GM23248 (cell line): ENCODE measurements at regions not wholly inside any gene's neighbourhood (a gene's known extent, or its start where the extent isn't known, plus 50 kb on each side); places are given as distances from the start of the nearest gene placed in this dataset.
"Not testable (repeated sequence)": the region's sequence is repeated elsewhere in the genome, so short reads cannot be mapped to it uniquely, and the experiment has no call there.

Source experiments
- DNase-seq: peaks from one replicate; pipeline ENCODE4 v3.0.0-alpha.2; 2015
- H2AFZ ChIP-seq: fragments of 200-600 bp; sonication (generic); 2 replicates; pipeline ENCODE4 v1.6.1; 2016; ENCODE audit warnings: antibody characterized with exemption
- H3F3A ChIP-seq: fragments of 200-600 bp; sonication (generic); 2 replicates; pipeline ENCODE4 v1.6.1; 2016; ENCODE audit warnings: mild to moderate bottlenecking, antibody characterized with exemption, mixed run types; ENCODE audit not compliant: insufficient read depth
- H3K27ac ChIP-seq: fragments of 200-600 bp; sonication (generic); 2 replicates; pipeline ENCODE4 v1.5.1; 2016; ENCODE audit warnings: mild to moderate bottlenecking
- H3K27me3 ChIP-seq: fragments of 200-600 bp; sonication (generic); replicated peaks from 2 replicates; pipeline ENCODE4 v1.6.1; 2016; ENCODE audit warnings: mild to moderate bottlenecking; ENCODE audit not compliant: insufficient read depth
- H3K36me3 ChIP-seq: fragments of 200-600 bp; sonication (generic); 2 replicates; pipeline ENCODE4 v1.6.1; 2016; ENCODE audit warnings: low read depth, mild to moderate bottlenecking
- H3K4me1 ChIP-seq: fragments of 200-600 bp; sonication (generic); 2 replicates; pipeline ENCODE4 v1.6.1; 2016; ENCODE audit warnings: mild to moderate bottlenecking; ENCODE audit not compliant: insufficient read depth
- H3K4me2 ChIP-seq: fragments of 200-600 bp; sonication (generic); one replicate; pipeline ENCODE4 v1.6.1; 2016; ENCODE audit warnings: mild to moderate bottlenecking; ENCODE audit not compliant: unreplicated experiment
- H3K4me3 ChIP-seq: fragments of 200-600 bp; sonication (generic); 2 replicates; pipeline ENCODE4 v1.5.1; 2016; ENCODE audit warnings: mild to moderate bottlenecking
- H3K79me2 ChIP-seq: fragments of 200-600 bp; sonication (generic); 2 replicates; pipeline ENCODE4 v1.6.1; 2016; ENCODE audit warnings: mild to moderate bottlenecking; ENCODE audit not compliant: insufficient read depth
- H3K9ac ChIP-seq: fragments of 200-600 bp; sonication (generic); 2 replicates; pipeline ENCODE4 v1.6.1; 2016; ENCODE audit warnings: mild to moderate bottlenecking
- H3K9me2 ChIP-seq: fragments of 200-600 bp; sonication (generic); 2 replicates; pipeline ENCODE4 v1.6.1; 2016; ENCODE audit warnings: mixed run types, mild to moderate bottlenecking, moderate library complexity; ENCODE audit not compliant: insufficient read depth
- H3K9me3 ChIP-seq: fragments of 200-600 bp; sonication (generic); one replicate; pipeline ENCODE4 v1.6.1; 2017; ENCODE audit warnings: low read depth
- H4K20me1 ChIP-seq: fragments of 200-600 bp; sonication (generic); 2 replicates; pipeline ENCODE4 v1.6.0; 2016; ENCODE audit not compliant: insufficient read depth
- EZH2 ChIP-seq: fragments of 200-600 bp; sonication (generic); IDR thresholded peaks from 2 replicates; pipeline ENCODE4 v1.6.1; 2018; ENCODE audit warnings: antibody characterized with exemption, mild to moderate bottlenecking; ENCODE audit not compliant: insufficient read depth, poor library complexity, severe bottlenecking
- EZH2phosphoT487 ChIP-seq: fragments of 200-600 bp; sonication (generic); IDR thresholded peaks from 2 replicates; pipeline ENCODE4 v1.6.1; 2018; ENCODE audit warnings: antibody characterized with exemption, moderate library complexity, mild to moderate bottlenecking, low read depth; ENCODE audit not compliant: insufficient read depth
- WGBS, 2 experiments: methylation state at CpG; one replicate each; pipeline ENCODE4 v1.1.6; 2015 to 2017; ENCODE audit warnings: low lambda C conversion rate in 2 of 2, low coverage in 1 of 2; ENCODE audit errors: missing lambda C conversion rate in 2 of 2; 5-methylcytosine and 5-hydroxymethylcytosine counted together
- in situ Hi-C: fragments of 300-500 bp; cut with MboI; formaldehyde crosslinking; loops from 2 replicates; pipeline ENCODE4 v1.15.0; 2020

GRCh38 chr11:98068251-98068650 lies 952.5 kb upstream of the CNTN5 start:
- H3K4me1 ChIP-seq = no peaks in the 10 kb centered on the region
- TF ChIP-seq EZH2phosphoT487 (no peak), EZH2 (no peak)
- 3 to 21% methylated on average over 1 of the region's 1 CpG for WGBS, 2 experiments

GRCh38 chr11:98069147-98069546 lies 951.6 kb upstream of the CNTN5 start:
- DNase-seq, H2AFZ ChIP-seq, in situ Hi-C loops, H3K27ac ChIP-seq, H3F3A ChIP-seq, H3K9me3 ChIP-seq, H3K9ac ChIP-seq, H3K36me3 ChIP-seq, H3K4me2 ChIP-seq, H3K9me2 ChIP-seq, H4K20me1 ChIP-seq, H3K4me1 ChIP-seq, H3K79me2 ChIP-seq, H3K27me3 ChIP-seq, H3K4me3 ChIP-seq: not testable (repeated sequence)
- 54 to 62% methylated on average over 14 to 16 of the region's 16 CpGs for WGBS, 2 experiments

More at GRCh38 chr11:98068251-98068650, 952.5 kb upstream of the CNTN5 start:
- Histone ChIP-seq H3F3A (no peaks in the 10 kb centered on the region), H3K36me3 (no peaks in the 10 kb centered on the region), H3K79me2 (no peaks in the 10 kb centered on the region), H3K9me3 (no peaks in the 10 kb centered on the region), H3K4me2 (no peak overlapping the region), H3K9ac (no peak overlapping the region), H2AFZ (no peak overlapping the region; the same call in 1 of the 2 replicates), H3K9me2 (no peaks in the 10 kb centered on the region), H3K27ac (no peak overlapping the region), H3K27me3 (no peaks in the 10 kb centered on the region), H4K20me1 (no peaks in the 10 kb centered on the region), H3K4me3 (no peak overlapping the region)
- DNase-seq = no peak
- in situ Hi-C loops = no loop called here

DNA sequence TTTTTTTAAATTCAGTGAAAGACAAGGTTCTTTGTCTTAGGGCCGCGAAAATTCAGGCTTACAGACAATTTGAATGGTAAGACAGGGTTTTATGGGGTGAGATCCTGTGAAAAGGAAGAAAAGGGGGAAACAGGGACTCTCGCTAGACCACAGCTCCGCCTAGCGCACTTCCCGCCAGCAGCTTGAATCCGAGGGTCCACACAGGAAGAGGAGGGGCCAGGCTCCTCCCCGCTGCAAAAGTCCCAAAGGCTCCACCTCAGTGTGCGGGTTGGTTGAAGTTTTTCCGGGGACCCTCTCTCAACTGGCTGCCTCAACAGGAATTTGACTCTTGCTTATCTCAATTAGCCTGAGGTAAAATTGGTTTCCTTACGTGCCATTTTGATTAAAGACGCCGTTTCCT lies 950.9 kb upstream of the CNTN5 start:
- no peaks in the 10 kb centered on the region for H3K4me1 ChIP-seq
- no peaks in the 10 kb centered on the region for H3K27me3 ChIP-seq
- no peaks in the 10 kb centered on the region for H4K20me1 ChIP-seq
- H3K36me3 ChIP-seq = no peaks in the 10 kb centered on the region
- no peak overlapping the region for H3K4me3 ChIP-seq
- no peaks in the 10 kb centered on the region for H3K79me2 ChIP-seq
- DNase-seq = no peak
- in situ Hi-C loops = no loop called here
- H3K9me3 ChIP-seq = no peaks in the 10 kb centered on the region
- TF ChIP-seq EZH2phosphoT487 (no peak), EZH2 (no peak)
- WGBS, 2 experiments = 52 to 63% methylated on average over 12 to 13 of the region's 13 CpGs
- no peaks in the 10 kb centered on the region for H3F3A ChIP-seq
- no peak overlapping the region for H3K9ac ChIP-seq
- no peak overlapping the region for H3K27ac ChIP-seq
- H3K9me2 ChIP-seq = no peaks in the 10 kb centered on the region
- no peak overlapping the region for H3K4me2 ChIP-seq
- no peak overlapping the region for H2AFZ ChIP-seq

DNA sequence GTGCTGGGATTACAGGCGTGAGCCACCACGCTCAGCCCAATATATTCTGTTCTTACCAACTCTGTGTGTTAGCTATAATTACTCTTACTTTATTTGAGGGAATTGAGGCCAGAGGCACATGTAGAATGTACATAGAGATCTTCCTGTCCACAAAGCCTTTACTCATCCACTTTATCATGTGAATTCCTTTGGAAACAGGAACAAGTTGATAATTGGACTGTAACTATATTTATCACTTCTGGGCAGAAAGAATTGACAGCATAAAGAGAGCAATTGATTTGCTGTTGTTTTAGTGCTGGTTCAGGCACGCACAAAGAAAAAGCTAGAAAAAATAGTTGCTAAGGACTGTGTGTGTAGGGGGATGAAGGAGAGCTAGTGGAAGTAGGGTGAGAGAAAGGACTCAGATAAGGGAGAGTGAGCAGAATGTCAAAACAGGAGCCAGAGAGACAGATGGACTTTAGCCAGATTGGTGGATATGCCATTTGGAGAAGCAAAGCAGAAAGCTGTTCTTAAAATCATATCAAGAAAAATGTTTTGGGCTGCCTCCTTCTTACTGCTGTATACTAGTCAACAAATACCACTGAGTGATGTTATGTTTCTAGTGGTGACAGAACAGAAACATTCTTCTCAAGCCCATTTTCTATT lies 929.8 kb upstream of the CNTN5 start:
- no peak for DNase-seq
- no peaks in the 10 kb centered on the region for H4K20me1 ChIP-seq
- 56 to 63% methylated on average over 3 of the region's 3 CpGs for WGBS, 2 experiments
- H3K9ac ChIP-seq = no peak overlapping the region
- no peak overlapping the region for H2AFZ ChIP-seq
- H3K4me1 ChIP-seq = no peaks in the 10 kb centered on the region
- H3K4me3 ChIP-seq = no peak overlapping the region
- H3K4me2 ChIP-seq = no peak overlapping the region
- H3K36me3 ChIP-seq = no peaks in the 10 kb centered on the region
- no peaks in the 10 kb centered on the region for H3K9me2 ChIP-seq
- in situ Hi-C loops = no loop called here
- H3K27me3 ChIP-seq = no peaks in the 10 kb centered on the region
- H3K79me2 ChIP-seq = no peaks in the 10 kb centered on the region
- no peak overlapping the region for H3K27ac ChIP-seq
- no peaks in the 10 kb centered on the region for H3F3A ChIP-seq
- H3K9me3 ChIP-seq = no peaks in the 10 kb centered on the region
- TF ChIP-seq EZH2 (no peak), EZH2phosphoT487 (no peak)

DNA sequence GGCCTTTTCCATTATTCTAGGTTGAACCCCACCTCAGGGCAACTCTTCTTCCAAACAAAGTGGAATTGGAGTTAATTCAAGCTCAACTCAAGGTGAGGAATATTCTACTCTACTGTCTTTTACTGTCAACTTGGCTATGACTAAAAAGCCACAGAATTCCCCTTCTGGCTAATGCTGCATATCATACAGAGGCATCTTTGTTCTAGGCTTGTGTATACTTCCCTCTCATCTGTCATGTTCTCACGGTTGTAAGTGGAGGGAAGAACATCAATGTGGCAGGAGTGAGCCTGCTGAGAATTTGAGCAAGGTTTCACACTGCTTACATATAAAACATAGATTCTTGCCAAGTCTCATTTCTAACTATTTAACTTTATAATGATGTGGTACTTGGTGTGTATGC lies 921.4 kb upstream of the CNTN5 start:
- H3K4me1 ChIP-seq = no peaks in the 10 kb centered on the region
- no peak overlapping the region for H2AFZ ChIP-seq
- no peaks in the 10 kb centered on the region for H4K20me1 ChIP-seq
- no peaks in the 10 kb centered on the region for H3F3A ChIP-seq
- no peak for TF ChIP-seq EZH2
- no peak for TF ChIP-seq EZH2phosphoT487
- 5 to 7% methylated on average over 1 of the region's 1 CpG for WGBS, 2 experiments
- no peak overlapping the region for H3K4me2 ChIP-seq
- H3K27me3 ChIP-seq = no peaks in the 10 kb centered on the region
- no peak overlapping the region for H3K4me3 ChIP-seq
- H3K36me3 ChIP-seq = no peaks in the 10 kb centered on the region
- no peak overlapping the region for H3K9ac ChIP-seq
- H3K79me2 ChIP-seq = no peaks in the 10 kb centered on the region
- H3K9me3 ChIP-seq = no peaks in the 10 kb centered on the region
- no peaks in the 10 kb centered on the region for H3K9me2 ChIP-seq
- no peak overlapping the region for H3K27ac ChIP-seq
- no peak for DNase-seq
- in situ Hi-C loops = no loop called here
